Stimulated activated CD4-positive, alpha-beta T cell treated with anti-CD3 and anti-CD28 coated beads, Interleukin-1b, Interleukin-23, amount 100 ng/mL, for 4 hours (primary cell): ENCODE measurements at regions not wholly inside any gene's neighbourhood (a gene's known extent, or its start where the extent isn't known, plus 50 kb on each side); places are given as distances from the start of the nearest gene placed in this dataset.
"Not testable (repeated sequence)": the region's sequence is repeated elsewhere in the genome, so short reads cannot be mapped to it uniquely, and the experiment has no call there.

ENCODE experiments used
- DNase-seq, 2 donors: peaks; one replicate each; pipeline ENCODE4 v3.0.0-alpha.2; 2020; ENCODE audit warnings: low read depth in 2 of 2

GRCh38 chrX:77003530-77003929, 443.7 kb upstream of the FGF16 start:
- no peak for DNase-seq

GRCh38 chrX:77003956-77004355, 443.2 kb upstream of the FGF16 start:
- DNase-seq: no peak

- DNase-seq: no peak
These were observed 437.5 kb upstream of the FGF16 start for GRCh38 chrX:77009691-77010090.

GRCh38 chrX:77014377-77015372, 432.5 kb upstream of the FGF16 start:
- DNase-seq: no peak

GRCh38 chrX:77017093-77017492, 430.1 kb upstream of the FGF16 start:
- no peak for DNase-seq

- DNase-seq: not testable (repeated sequence)
These were observed 400.9 kb upstream of the FGF16 start for GRCh38 chrX:77046180-77046810.

- DNase-seq: no peak
These were observed 386.6 kb upstream of the FGF16 start for GRCh38 chrX:77060572-77060971.

GRCh38 chrX:77061022-77061421, 386.2 kb upstream of the FGF16 start:
- no peak for DNase-seq

GRCh38 chrX:77061545-77061944, 385.6 kb upstream of the FGF16 start:
- no peak for DNase-seq

- no peak for DNase-seq
These were observed 381.3 kb upstream of the FGF16 start for GRCh38 chrX:77065896-77066295.

- DNase-seq: no peak
These were observed 376.8 kb upstream of the FGF16 start for GRCh38 chrX:77070202-77070918.

- no peak for DNase-seq
These were observed 370.3 kb upstream of the FGF16 start for GRCh38 chrX:77076896-77077295.

- not testable (repeated sequence) for DNase-seq
These were observed 366.0 kb upstream of the FGF16 start for GRCh38 chrX:77081237-77081636.

- no peak for DNase-seq
These were observed 361.8 kb upstream of the FGF16 start for GRCh38 chrX:77085372-77085771.

- DNase-seq: no peak
These were observed 359.5 kb upstream of the FGF16 start for GRCh38 chrX:77087529-77088169.

GRCh38 chrX:77088233-77088632, 359.0 kb upstream of the FGF16 start:
- no peak for DNase-seq

GRCh38 chrX:77114501-77114900, 332.7 kb upstream of the FGF16 start:
- DNase-seq: no peak

GRCh38 chrX:77118686-77119085, 328.5 kb upstream of the FGF16 start:
- no peak for DNase-seq

- DNase-seq: no peak
These were observed 327.5 kb upstream of the FGF16 start for GRCh38 chrX:77119706-77120105.

- DNase-seq: not testable (repeated sequence)
These were observed 323.3 kb upstream of the FGF16 start for GRCh38 chrX:77123917-77124316.

GRCh38 chrX:77127571-77127970, 319.6 kb upstream of the FGF16 start:
- not testable (repeated sequence) for DNase-seq

- DNase-seq: no peak
These were observed 303.3 kb upstream of the FGF16 start for GRCh38 chrX:77143907-77144306.
